Hepatocyte (in vitro differentiated cells): ENCODE measurements at regions not wholly inside any gene's neighbourhood (a gene's known extent, or its start where the extent isn't known, plus 50 kb on each side); places are given as distances from the start of the nearest gene placed in this dataset.

Experiments
- CTCF ChIP-seq: fragments of 200-600 bp; sonication (generic); IDR thresholded peaks from 2 replicates; pipeline ENCODE4 v1.5.1; 2016; ENCODE audit warnings: antibody characterized with exemption, mild to moderate bottlenecking; ENCODE audit not compliant: poor library complexity
- EZH2 ChIP-seq: fragments of 200-600 bp; sonication (generic); IDR thresholded peaks from 2 replicates; pipeline ENCODE4 v1.6.1; 2016; ENCODE audit warnings: antibody characterized with exemption, mild to moderate bottlenecking, borderline replicate concordance

GRCh38 chr6:144785056-144785455 is 499.9 kb downstream of the UTRN start:
- TF ChIP-seq EZH2, result no peak
- no peak for TF ChIP-seq CTCF
